GM12864 (cell line): ENCODE measurements at regions not wholly inside any gene's neighbourhood (a gene's known extent, or its start where the extent isn't known, plus 50 kb on each side); places are given as distances from the start of the nearest gene placed in this dataset.
"Not testable (repeated sequence)": the region's sequence is repeated elsewhere in the genome, so short reads cannot be mapped to it uniquely, and the experiment has no call there.

Source experiments
- DNase-seq: peaks from one replicate; pipeline ENCODE4 v3.0.0-alpha.2; 2011; ENCODE audit warnings: low read depth
- H3K4me3 ChIP-seq: 2 replicates; pipeline ENCODE4 v1.5.1; 2011; ENCODE audit warnings: mild to moderate bottlenecking, low read depth, low read length, control low read depth
- CTCF ChIP-seq: IDR thresholded peaks from 2 replicates; pipeline ENCODE4 v1.5.1; 2011; ENCODE audit warnings: low read depth, mild to moderate bottlenecking, moderate library complexity, low read length, control low read depth, inconsistent platforms; ENCODE audit errors: missing control alignments

GRCh38 chr14:106380740-106381139 is 854.4 kb downstream of the TMEM121 start:
- no peak for TF ChIP-seq CTCF
- H3K4me3 ChIP-seq: no peak overlapping the region
- DNase-seq: no peak

- TF ChIP-seq CTCF: peak; percentile 30
- H3K4me3 ChIP-seq, DNase-seq: not testable (repeated sequence)
These were observed 862.8 kb downstream of the TMEM121 start for GRCh38 chr14:106389186-106389585.

GRCh38 chr14:106390401-106390800 is 864.0 kb downstream of the TMEM121 start:
- no peak for TF ChIP-seq CTCF
- no peak overlapping the region for H3K4me3 ChIP-seq
- no peak for DNase-seq

GRCh38 chr14:106390947-106391346 is 864.6 kb downstream of the TMEM121 start:
- H3K4me3 ChIP-seq: no peak overlapping the region
- DNase-seq: no peak
- no peak for TF ChIP-seq CTCF

GRCh38 chr14:106393742-106394141 is 867.4 kb downstream of the TMEM121 start:
- no peak for TF ChIP-seq CTCF
- H3K4me3 ChIP-seq: no peak overlapping the region
- DNase-seq: no peak

GRCh38 chr14:106395456-106396050 is 869.2 kb downstream of the TMEM121 start:
- no peak overlapping the region for H3K4me3 ChIP-seq
- no peak for TF ChIP-seq CTCF
- DNase-seq: no peak

- H3K4me3 ChIP-seq: no peak overlapping the region
- DNase-seq: no peak
- no peak for TF ChIP-seq CTCF
These were observed 870.6 kb downstream of the TMEM121 start for GRCh38 chr14:106396999-106397398.

GRCh38 chr14:106398931-106399331 is 872.5 kb downstream of the TMEM121 start:
- H3K4me3 ChIP-seq, DNase-seq: not testable (repeated sequence)

GRCh38 chr14:106401316-106401715 is 874.9 kb downstream of the TMEM121 start:
- not testable (repeated sequence) for H3K4me3 ChIP-seq, DNase-seq
